ENCODE measurements at regions not wholly inside any gene's neighbourhood (a gene's known extent, or its start where the extent isn't known, plus 50 kb on each side); places are given as distances from the start of the nearest gene placed in this dataset.

DNA sequence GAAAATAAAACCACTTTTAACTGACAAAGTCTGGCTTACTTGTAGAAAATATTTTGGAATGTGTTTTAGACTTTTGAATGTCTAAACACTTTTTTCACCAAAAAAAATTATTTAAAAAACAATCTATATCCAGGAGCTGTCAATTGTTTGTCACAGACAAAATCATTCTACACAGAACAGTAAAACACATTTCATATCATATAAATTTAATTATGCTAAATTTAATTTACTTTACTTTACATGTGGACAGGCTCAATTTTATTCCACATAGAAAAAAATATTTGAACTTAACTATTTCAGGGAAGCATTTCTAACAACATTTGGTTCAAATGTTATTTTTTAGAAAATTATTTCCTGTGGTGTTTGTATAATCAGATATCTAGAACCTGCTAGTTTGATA is 1417.0 kb downstream of the ZPLD1 start:
- TF ChIP-seq EZH2 (IDR thresholded peaks at IDR 0.05; ENCODE audit: low read length): no peak
- TF ChIP-seq, protein P1, sequence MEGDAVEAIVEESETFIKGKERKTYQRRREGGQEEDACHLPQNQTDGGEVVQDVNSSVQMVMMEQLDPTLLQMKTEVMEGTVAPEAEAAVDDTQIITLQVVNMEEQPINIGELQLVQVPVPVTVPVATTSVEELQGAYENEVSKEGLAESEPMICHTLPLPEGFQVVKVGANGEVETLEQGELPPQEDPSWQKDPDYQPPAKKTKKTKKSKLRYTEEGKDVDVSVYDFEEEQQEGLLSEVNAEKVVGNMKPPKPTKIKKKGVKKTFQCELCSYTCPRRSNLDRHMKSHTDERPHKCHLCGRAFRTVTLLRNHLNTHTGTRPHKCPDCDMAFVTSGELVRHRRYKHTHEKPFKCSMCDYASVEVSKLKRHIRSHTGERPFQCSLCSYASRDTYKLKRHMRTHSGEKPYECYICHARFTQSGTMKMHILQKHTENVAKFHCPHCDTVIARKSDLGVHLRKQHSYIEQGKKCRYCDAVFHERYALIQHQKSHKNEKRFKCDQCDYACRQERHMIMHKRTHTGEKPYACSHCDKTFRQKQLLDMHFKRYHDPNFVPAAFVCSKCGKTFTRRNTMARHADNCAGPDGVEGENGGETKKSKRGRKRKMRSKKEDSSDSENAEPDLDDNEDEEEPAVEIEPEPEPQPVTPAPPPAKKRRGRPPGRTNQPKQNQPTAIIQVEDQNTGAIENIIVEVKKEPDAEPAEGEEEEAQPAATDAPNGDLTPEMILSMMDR (optimal IDR thresholded peaks at IDR 0.05 in 1 of 3, IDR thresholded peaks at IDR 0.05 in 1 of 3, conservative IDR thresholded peaks at IDR 0.05 in 1 of 3; ENCODE audit: extremely low read depth in 1 of 3, insufficient read depth in 2 of 3, low read length in 3 of 3): no peak
- no peak overlapping the region for H3K27ac ChIP-seq (ENCODE audit: control insufficient read depth, insufficient read depth, low read length)
- no peak overlapping the region for H3K9ac ChIP-seq (ENCODE audit: control insufficient read depth, extremely low read depth, insufficient read depth, low read length)
- DNase-seq (ENCODE audit: low read depth, low spot score) (no peak), FAIRE-seq (no peak)
- H3K4me2 ChIP-seq (ENCODE audit: control insufficient read depth, extremely low read depth, insufficient read depth, low read depth, low read length): no peak overlapping the region
- H3K79me2 ChIP-seq (ENCODE audit: control insufficient read depth, insufficient read depth, low read length): no peaks in the 10 kb centered on the region
- H3K9me3 ChIP-seq (ENCODE audit: control insufficient read depth, low read depth, low read length): no peaks in the 10 kb centered on the region
- no peaks in the 10 kb centered on the region for H3K36me3 ChIP-seq (ENCODE audit: control insufficient read depth in 2 of 2, extremely low read depth in 1 of 2, insufficient read depth in 2 of 2, low read length in 2 of 2)
- H3K4me1 ChIP-seq (ENCODE audit: control insufficient read depth, extremely low read depth, insufficient read depth, low read length): no peaks in the 10 kb centered on the region
- H3K27me3 ChIP-seq (ENCODE audit: control insufficient read depth, extremely low read depth, insufficient read depth, low read length): no peaks in the 10 kb centered on the region
- dilution Hi-C loops (cut with MboI; ENCODE audit: extremely low pct_ligation_motif_present, low sequenced_read_pairs): no loop called here
- H3K9me1 ChIP-seq (ENCODE audit: control insufficient read depth, extremely low read depth, insufficient read depth, low read length): no peaks in the 10 kb centered on the region
- no peak overlapping the region for H2AFZ ChIP-seq (ENCODE audit: control insufficient read depth, low read length)
- no peak overlapping the region for H3K4me3 ChIP-seq (ENCODE audit: control insufficient read depth in 2 of 3, extremely low read depth in 1 of 3, insufficient read depth in 2 of 3, low read depth in 1 of 3, low read length in 3 of 3)
- H4K20me1 ChIP-seq (ENCODE audit: control insufficient read depth, extremely low read depth, insufficient read depth, low read length): no peaks in the 10 kb centered on the region

DNA sequence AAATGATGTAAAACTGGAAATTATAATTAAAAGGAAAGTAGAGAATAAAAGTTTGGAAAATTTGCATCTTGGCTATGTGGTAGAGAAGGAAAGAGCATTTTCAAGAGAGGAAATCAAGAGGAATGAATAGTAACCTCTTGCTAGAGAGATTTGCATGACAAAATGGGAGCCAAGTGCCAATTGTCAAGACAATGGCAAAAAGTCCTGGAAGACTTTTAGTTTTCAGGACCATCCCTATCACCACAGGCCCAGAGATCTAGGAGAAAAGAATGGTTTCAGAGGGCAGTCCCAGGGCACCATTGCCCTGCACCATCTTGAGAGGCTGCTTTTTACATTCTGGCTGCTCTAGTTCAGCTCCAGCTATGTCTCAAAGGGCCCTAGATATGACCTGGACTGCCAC is 1427.6 kb downstream of the ZPLD1 start:
- Histone ChIP-seq H3K4me2 (ENCODE audit: control insufficient read depth, extremely low read depth, insufficient read depth, low read depth, low read length) (no peak overlapping the region), H3K9me1 (ENCODE audit: control insufficient read depth, extremely low read depth, insufficient read depth, low read length) (no peaks in the 10 kb centered on the region), H3K27ac (ENCODE audit: control insufficient read depth, insufficient read depth, low read length) (no peak overlapping the region), H3K36me3 (ENCODE audit: control insufficient read depth in 2 of 2, extremely low read depth in 1 of 2, insufficient read depth in 2 of 2, low read length in 2 of 2) (no peaks in the 10 kb centered on the region), H3K27me3 (ENCODE audit: control insufficient read depth, extremely low read depth, insufficient read depth, low read length) (no peaks in the 10 kb centered on the region), H3K9ac (ENCODE audit: control insufficient read depth, extremely low read depth, insufficient read depth, low read length) (no peak overlapping the region), H3K79me2 (ENCODE audit: control insufficient read depth, insufficient read depth, low read length) (no peaks in the 10 kb centered on the region), H3K9me3 (ENCODE audit: control insufficient read depth, low read depth, low read length) (no peaks in the 10 kb centered on the region), H4K20me1 (ENCODE audit: control insufficient read depth, extremely low read depth, insufficient read depth, low read length) (no peaks in the 10 kb centered on the region), H3K4me3 (ENCODE audit: control insufficient read depth in 2 of 3, extremely low read depth in 1 of 3, insufficient read depth in 2 of 3, low read depth in 1 of 3, low read length in 3 of 3) (no peak overlapping the region), H3K4me1 (ENCODE audit: control insufficient read depth, extremely low read depth, insufficient read depth, low read length) (no peaks in the 10 kb centered on the region), H2AFZ (ENCODE audit: control insufficient read depth, low read length) (no peak overlapping the region)
- TF ChIP-seq, protein P1 (optimal IDR thresholded peaks at IDR 0.05 in 1 of 3, IDR thresholded peaks at IDR 0.05 in 1 of 3, conservative IDR thresholded peaks at IDR 0.05 in 1 of 3; ENCODE audit: extremely low read depth in 1 of 3, insufficient read depth in 2 of 3, low read length in 3 of 3): no peak
- no peak for TF ChIP-seq EZH2 (IDR thresholded peaks at IDR 0.05; ENCODE audit: low read length)
- FAIRE-seq (no peak), DNase-seq (ENCODE audit: low read depth, low spot score) (no peak)
- dilution Hi-C loops (cut with MboI; ENCODE audit: extremely low pct_ligation_motif_present, low sequenced_read_pairs): no loop called here
